K562 (cell line): ENCODE measurements at regions not wholly inside any gene's neighbourhood (a gene's known extent, or its start where the extent isn't known, plus 50 kb on each side); places are given as distances from the start of the nearest gene placed in this dataset.

Experiments
- ATAC-seq: fragments of 200-7000 bp; cut with Tn5 transposase; 3 replicates; pipeline ENCODE4 v1.9.1; 2020; ENCODE audit warnings: moderate library complexity
- BruUV-seq: library from RNA; stranded (reverse); fragments of 400-500 nt; replicated peaks from 2 replicates; lab custom pipeline; 2021; lab: Mats Ljungman, UMichigan
- CTCF ChIA-PET: fragments of 300-600 bp; formaldehyde crosslinking; extraction: SDS; loops from one replicate; lab custom pipeline; 2021; ENCODE audit warnings: low intra/inter-chr PET ratio; lab: Yijun Ruan, JAX
- POLR2A ChIA-PET: fragments of 300-600, 350-650 bp; sonication (Branson Sonifier 250); formaldehyde crosslinking; extraction: SDS; loops from one replicate; lab custom pipeline; 2021; ENCODE audit warnings: antibody characterized with exemption, inconsistent platforms; lab: Yijun Ruan, JAX
- DNase-seq, 4 experiments: peaks; one replicate each; pipeline versions ENCODE4 v3.0.0 to v3.0.0-alpha.2; 2011 to 2018; ENCODE audit warnings: low spot score in 3 of 4, mixed read lengths in 3 of 4; ENCODE audit errors: extremely low read depth in 1 of 4
- FAIRE-seq: peaks from 2 replicates; lab custom pipeline; 2011; peaks lifted over from hg19 to GRCh38; lab: Jason Lieb, UNC
- H2AFZ ChIP-seq: 2 replicates; pipeline ENCODE4 v1.6.0; 2011; ENCODE audit warnings: low read depth, low read length, control low read depth, inconsistent platforms
- H3K27ac ChIP-seq: fragments of 200-600 bp; 3 replicates; pipeline ENCODE4 v1.8.0; 2011; ENCODE audit warnings: low read depth, mild to moderate bottlenecking, control low read depth, inconsistent platforms, low read length, moderate library complexity, mixed read lengths; ENCODE audit errors: extremely low read depth
- H3K27me3 ChIP-seq, 2 experiments: fragments of 300-600 bp in 1 of 2; 2 replicates in 1 of 2; 3 replicates in 1 of 2; pipeline versions ENCODE4 v1.6.0 to v1.8.0; 2011; ENCODE audit warnings: inconsistent platforms in 2 of 2, low read length in 2 of 2, mild to moderate bottlenecking in 1 of 2, mixed read lengths in 1 of 2, moderate library complexity in 1 of 2; ENCODE audit not compliant: control insufficient read depth in 2 of 2, insufficient read depth in 2 of 2
- H3K36me3 ChIP-seq: fragments of 300-600 bp; 3 replicates; pipeline ENCODE4 v1.8.0; 2011; ENCODE audit warnings: mild to moderate bottlenecking, low read length, inconsistent platforms; ENCODE audit not compliant: control insufficient read depth, insufficient read depth
- H3K4me1 ChIP-seq, 2 experiments: fragments of 200-600 bp in 1 of 2; replicated peaks in 1 of 2; 2 replicates in 1 of 2; 3 replicates in 1 of 2; pipeline versions ENCODE4 v1.5.1 to v1.8.0; 2011; ENCODE audit warnings: inconsistent platforms in 2 of 2, low read length in 2 of 2, mild to moderate bottlenecking in 1 of 2, mixed read lengths in 1 of 2, moderate library complexity in 1 of 2; ENCODE audit not compliant: control insufficient read depth in 2 of 2, insufficient read depth in 2 of 2
- H3K4me2 ChIP-seq: 2 replicates; pipeline ENCODE4 v1.6.1; 2011; ENCODE audit warnings: low read length, control low read depth, inconsistent platforms, mixed read lengths; ENCODE audit not compliant: insufficient read depth
- H3K4me3 ChIP-seq: fragments of 200-600 bp; sonication (generic), shearing (Covaris generic); 2 replicates; pipeline ENCODE4 v1.5.1; 2016; ENCODE audit warnings: control low read depth, inconsistent platforms
- H3K79me2 ChIP-seq: fragments of 200-600 bp; 3 replicates; pipeline ENCODE4 v1.8.0; 2011; ENCODE audit warnings: low read length, inconsistent platforms; ENCODE audit not compliant: control insufficient read depth, insufficient read depth
- H3K9ac ChIP-seq, 2 experiments: 2 replicates each; pipeline versions ENCODE4 v1.6.0 to v1.6.1; 2011; ENCODE audit warnings: low read depth in 2 of 2, low read length in 2 of 2, control low read depth in 1 of 2, inconsistent platforms in 1 of 2, mild to moderate bottlenecking in 1 of 2, mixed read lengths in 1 of 2; ENCODE audit not compliant: insufficient read depth in 1 of 2
- H3K9me1 ChIP-seq: one replicate; pipeline ENCODE4 v1.6.0; 2011; ENCODE audit warnings: inconsistent platforms, mild to moderate bottlenecking, low read length, moderate library complexity; ENCODE audit not compliant: control insufficient read depth, insufficient read depth
- H3K9me3 ChIP-seq: replicated peaks from 2 replicates; pipeline ENCODE4 v1.5.1; 2011; ENCODE audit warnings: low read depth, low read length, inconsistent platforms; ENCODE audit not compliant: control insufficient read depth, insufficient read depth
- H4K20me1 ChIP-seq: replicated peaks from 2 replicates; pipeline ENCODE4 v1.6.1; 2011; ENCODE audit warnings: low read length, inconsistent platforms, mixed read lengths; ENCODE audit not compliant: control insufficient read depth, insufficient read depth
- CXXC5 ChIP-seq: fragments of 250-450 bp; sonication (Bioruptor Pico); IDR thresholded peaks from 2 replicates; pipeline ENCODE4 v1.8.0; 2022; ENCODE audit warnings: inconsistent platforms, mild to moderate bottlenecking, moderate library complexity
- E2F3 ChIP-seq: fragments of 250-450 bp; sonication (Bioruptor Pico); IDR thresholded peaks from 2 replicates; pipeline ENCODE4 v1.4.0; 2020; ENCODE audit warnings: mild to moderate bottlenecking
- EP400 ChIP-seq: fragments of 450-650 bp; IDR thresholded peaks from 2 replicates; pipeline ENCODE4 v1.6.1; 2017; ENCODE audit warnings: antibody characterized with exemption, mild to moderate bottlenecking, moderate library complexity
- FOXK2 ChIP-seq, 2 experiments: fragments of 450-650 bp; IDR thresholded peaks in 1 of 2; conservative IDR thresholded peaks in 1 of 2; 2 replicates each; pipeline ENCODE4 v1.6.1; 2016; ENCODE audit warnings: low read depth in 2 of 2, mild to moderate bottlenecking in 1 of 2
- KAT2B ChIP-seq: IDR thresholded peaks from one replicate; pipeline ENCODE4 v1.6.1; 2012; ENCODE audit warnings: low read depth, mild to moderate bottlenecking, control low read depth, inconsistent platforms, low read length, moderate library complexity
- L3MBTL2 ChIP-seq: fragments of 450-650 bp; IDR thresholded peaks from 2 replicates; pipeline ENCODE4 v1.6.1; 2016; ENCODE audit warnings: mild to moderate bottlenecking, moderate library complexity
- MAX ChIP-seq: sonication (generic); formaldehyde crosslinking; IDR thresholded peaks from 2 replicates; pipeline ENCODE4 v1.9.0; 2022; ENCODE audit warnings: mild to moderate bottlenecking, missing genetic modification reagents
- MYBL2 ChIP-seq, 2 experiments: fragments of 450-650 bp in 1 of 2; sonication (generic) in 1 of 2; formaldehyde crosslinking in 1 of 2; IDR thresholded peaks; 2 replicates each; pipeline versions ENCODE4 v1.6.1 to v1.8.1; 2017 to 2022; ENCODE audit warnings: borderline replicate concordance in 1 of 2, inconsistent platforms in 1 of 2, low read depth in 1 of 2, mild to moderate bottlenecking in 1 of 2, missing genetic modification reagents in 1 of 2, moderate library complexity in 1 of 2
- PHF8 ChIP-seq: fragments of 200-600 bp; sonication (generic); IDR thresholded peaks from 2 replicates; pipeline ENCODE4 v1.6.1; 2012; ENCODE audit warnings: mixed run types, mild to moderate bottlenecking, inconsistent platforms, low read length, moderate library complexity, borderline replicate concordance
- PRMT5 ChIP-seq: sonication (generic); formaldehyde crosslinking; IDR thresholded peaks from 2 replicates; pipeline ENCODE4 v1.5.0; 2020; ENCODE audit warnings: missing genetic modification reagents
- SLC30A9 ChIP-seq: fragments of 250-450 bp; sonication (Bioruptor Pico); IDR thresholded peaks from 2 replicates; pipeline ENCODE4 v1.8.0; 2022; ENCODE audit warnings: mild to moderate bottlenecking, moderate library complexity
- STAG1 ChIP-seq: sonication (generic); formaldehyde crosslinking; IDR thresholded peaks from 2 replicates; pipeline ENCODE4 v1.5.0; 2020; ENCODE audit warnings: missing genetic modification reagents, borderline replicate concordance
- TEAD4 ChIP-seq, 2 experiments: sonication (generic) in 1 of 2; formaldehyde crosslinking in 1 of 2; IDR thresholded peaks; 2 replicates each; pipeline versions ENCODE4 v1.6.1 to v1.8.0; 2012 to 2022; ENCODE audit warnings: borderline replicate concordance in 1 of 2, inconsistent platforms in 1 of 2, low read length in 1 of 2, mild to moderate bottlenecking in 1 of 2, missing genetic modification reagents in 1 of 2
- TRIM24 ChIP-seq, 2 experiments: fragments of 450-650 bp; IDR thresholded peaks; 2 replicates each; pipeline ENCODE4 v1.6.1; 2016
- VEZF1 ChIP-seq: fragments of 200-800 bp; sonication (Bioruptor generic); IDR thresholded peaks from 2 replicates; pipeline ENCODE4 v1.6.1; 2017; ENCODE audit warnings: missing genetic modification characterization, missing compliant biosample characterization
- ZBTB5 ChIP-seq: fragments of 450-650 bp; IDR thresholded peaks from 2 replicates; pipeline ENCODE4 v1.6.1; 2017; ENCODE audit warnings: antibody characterized with exemption
- ZFX ChIP-seq: sonication (generic); formaldehyde crosslinking; IDR thresholded peaks from 2 replicates; pipeline ENCODE4 v1.8.0; 2022; ENCODE audit warnings: mild to moderate bottlenecking, missing genetic modification reagents, moderate library complexity
- WGBS: fragments of 100-300 bp; shearing (Covaris generic); methylation state at CpG from one replicate; pipeline ENCODE4 v1.1.6; 2016; ENCODE audit warnings: low coverage, mixed read lengths; ENCODE audit not compliant: insufficient coverage; ENCODE audit errors: missing lambda C conversion rate; 5-methylcytosine and 5-hydroxymethylcytosine counted together
- in situ Hi-C: fragments of 300-500 bp; cut with MboI; formaldehyde crosslinking; loops from 4 replicates; pipeline ENCODE4 v1.15.0; 2018; ENCODE audit warnings: inconsistent platforms, mixed read lengths
- intact Hi-C: fragments of 100-400 bp; cut with micrococcal nuclease; formaldehyde crosslinking; loops from 2 replicates; pipeline ENCODE4 v1.14.2; 2022

- no peaks in the 10 kb centered on the region for H4K20me1 ChIP-seq
- peaks cover 97% of the 10 kb centered on the region for H3K79me2 ChIP-seq
- H3K36me3 ChIP-seq: no peaks in the 10 kb centered on the region
- peak overlapping the region; percentile 86 for H2AFZ ChIP-seq
- no peaks in the 10 kb centered on the region for H3K9me1 ChIP-seq
- peaks cover 0 to 4% of the 10 kb centered on the region in 2 experiments; a peak in 1 of 5 replicates for H3K4me1 ChIP-seq
- peak overlapping the region; percentile 59 to 90 for H3K9ac ChIP-seq
- FAIRE-seq (no peak), DNase-seq (peak; percentile 28 to 77 (median 41)), ATAC-seq (peak; percentile 65)
- intact Hi-C loops: loop anchor here (5.0 kb wide), 1 partner anchor 125 kb away; the partner anchor contains the start of gene PABPC4L
- in situ Hi-C loops: no loop called here
- no peaks in the 10 kb centered on the region for H3K9me3 ChIP-seq
- 2% methylated on average over 40 of the region's 41 CpGs for WGBS
- no peaks in the 10 kb centered on the region for H3K27me3 ChIP-seq
- ChIA-PET CTCF (no interaction called here), POLR2A (interaction anchor here (0.7 kb wide), 1 partner anchor 23 kb away, joined by 4 read pairs; no protein-coding TSS in a partner anchor)
- no TSS peak for BruUV-seq
- H3K4me2 ChIP-seq: peak overlapping the region; percentile 85
- H3K27ac ChIP-seq: peak overlapping the region; percentile 75
- peak overlapping the region; percentile 50 for H3K4me3 ChIP-seq
- TF ChIP-seq MAX (CRISPR knock-in tag) (peak; percentile 91), MYBL2 (IDR thresholded peaks at IDR 0.05; ENCODE audit: low read depth) (no peak), MYBL2 (CRISPR knock-in tag; IDR thresholded peaks at IDR 0.05; ENCODE audit: borderline replicate concordance) (no peak), ZBTB5 (no peak), VEZF1 (CRISPR knock-in tag) (peak; percentile 17; the same call in 1 of the 2 replicates), EP400 (peak; percentile 88), PRMT5 (no peak), SLC30A9 (CRISPR knock-in tag) (no peak), ZFX (CRISPR knock-in tag) (peak; percentile 68), KAT2B (no peak), CXXC5 (CRISPR knock-in tag) (peak; percentile 46), FOXK2 (conservative IDR thresholded peaks at IDR 0.05 in 1 of 2, IDR thresholded peaks at IDR 0.05 in 1 of 2; ENCODE audit: low read depth in 2 of 2) (peak; percentile 52 to 53; a peak in 3 of 4 replicates), TRIM24 (IDR thresholded peaks at IDR 0.05) (peak in 1 of 2 experiments; percentile 64; a peak in 1 of 4 replicates), STAG1 (CRISPR knock-in tag) (no peak), PHF8 (peak; percentile 41; the same call in 1 of the 2 replicates), TEAD4 (IDR thresholded peaks at IDR 0.05; ENCODE audit: low read length) (0 out of 2 replicates have a peak, but pooled peaks have one; percentile 8), TEAD4 (CRISPR knock-in tag; IDR thresholded peaks at IDR 0.05; ENCODE audit: borderline replicate concordance) (no peak), L3MBTL2 (peak; percentile 71), E2F3 (CRISPR knock-in tag) (peak; percentile 82; the same call in 1 of the 2 replicates)
Observed at GRCh38 chr4:134327274-134328122, 125.9 kb upstream of the PABPC4L start.
